Astrocyte of the hippocampus (primary cell): ENCODE measurements at regions not wholly inside any gene's neighbourhood (a gene's known extent, or its start where the extent isn't known, plus 50 kb on each side); places are given as distances from the start of the nearest gene placed in this dataset.
"Not testable (repeated sequence)": the region's sequence is repeated elsewhere in the genome, so short reads cannot be mapped to it uniquely, and the experiment has no call there.

Source experiments
- DNase-seq: peaks from one replicate; pipeline ENCODE4 v3.0.0; 2011; ENCODE audit warnings: low read depth, low spot score

- DNase-seq: no peak
These were observed 103.8 kb upstream of the LANCL2 start for GRCh38 chr7:55261386-55261770.

GRCh38 chr7:55265328-55265727 is 99.8 kb upstream of the LANCL2 start:
- not testable (repeated sequence) for DNase-seq

- DNase-seq: no peak
These were observed 99.1 kb upstream of the LANCL2 start for GRCh38 chr7:55265836-55266642.

GRCh38 chr7:55271069-55271626 is 94.0 kb upstream of the LANCL2 start:
- DNase-seq: no peak

- DNase-seq: no peak
These were observed 93.5 kb upstream of the LANCL2 start for GRCh38 chr7:55271661-55272060.

GRCh38 chr7:55272328-55272727 is 92.8 kb upstream of the LANCL2 start:
- no peak for DNase-seq

- no peak for DNase-seq
These were observed 91.8 kb upstream of the LANCL2 start for GRCh38 chr7:55273186-55273980.

- no peak for DNase-seq
These were observed 91.0 kb upstream of the LANCL2 start for GRCh38 chr7:55274156-55274555.

GRCh38 chr7:55275291-55276200 is 89.6 kb upstream of the LANCL2 start:
- DNase-seq: no peak

GRCh38 chr7:55276572-55277295 is 88.4 kb upstream of the LANCL2 start:
- DNase-seq: no peak

- DNase-seq: no peak
These were observed 87.2 kb upstream of the LANCL2 start for GRCh38 chr7:55277916-55278315.

- no peak for DNase-seq
These were observed 86.8 kb upstream of the LANCL2 start for GRCh38 chr7:55278321-55278720.

- no peak for DNase-seq
These were observed 85.9 kb upstream of the LANCL2 start for GRCh38 chr7:55279080-55279845.

- DNase-seq: peak; percentile 83
These were observed 85.1 kb upstream of the LANCL2 start for GRCh38 chr7:55280031-55280454.

- no peak for DNase-seq
These were observed 79.5 kb upstream of the LANCL2 start for GRCh38 chr7:55285665-55286064.

- no peak for DNase-seq
These were observed 78.5 kb upstream of the LANCL2 start for GRCh38 chr7:55286666-55287065.

GRCh38 chr7:55288070-55288824 is 76.9 kb upstream of the LANCL2 start:
- DNase-seq: no peak

- no peak for DNase-seq
These were observed 69.1 kb upstream of the LANCL2 start for GRCh38 chr7:55296070-55296469.

GRCh38 chr7:55299273-55299967 is 65.7 kb upstream of the LANCL2 start:
- no peak for DNase-seq
